ENCODE measurements at regions not wholly inside any gene's neighbourhood (a gene's known extent, or its start where the extent isn't known, plus 50 kb on each side); places are given as distances from the start of the nearest gene placed in this dataset.

- no peak for DNase-seq
These were observed 262.7 kb downstream of the CHL1 start for GRCh38 chr3:459311-459670.

- no peak for DNase-seq
These were observed 264.4 kb downstream of the CHL1 start for GRCh38 chr3:461006-461405.

DNA sequence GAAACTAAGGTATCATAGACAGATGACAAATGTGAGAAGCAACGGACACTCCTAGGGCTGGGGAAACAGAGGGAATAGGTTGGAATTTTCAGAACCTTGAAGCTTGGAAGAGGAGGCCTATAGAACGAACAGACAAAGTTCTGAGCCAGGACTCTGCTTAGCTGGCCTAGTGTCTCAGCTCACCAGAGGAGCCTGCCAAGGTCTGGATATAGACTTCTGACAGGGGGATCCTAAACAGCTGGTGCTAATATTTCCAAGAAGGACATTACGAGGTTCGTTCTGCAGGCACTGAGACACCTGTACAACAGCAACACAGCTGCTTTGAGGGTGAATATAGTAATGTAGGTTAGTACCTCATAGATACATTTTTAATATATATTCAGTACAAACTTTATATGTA, 266.3 kb downstream of the CHL1 start:
- DNase-seq: no peak

GRCh38 chr3:463252-464192, 267.0 kb downstream of the CHL1 start:
- no peak for DNase-seq

DNA sequence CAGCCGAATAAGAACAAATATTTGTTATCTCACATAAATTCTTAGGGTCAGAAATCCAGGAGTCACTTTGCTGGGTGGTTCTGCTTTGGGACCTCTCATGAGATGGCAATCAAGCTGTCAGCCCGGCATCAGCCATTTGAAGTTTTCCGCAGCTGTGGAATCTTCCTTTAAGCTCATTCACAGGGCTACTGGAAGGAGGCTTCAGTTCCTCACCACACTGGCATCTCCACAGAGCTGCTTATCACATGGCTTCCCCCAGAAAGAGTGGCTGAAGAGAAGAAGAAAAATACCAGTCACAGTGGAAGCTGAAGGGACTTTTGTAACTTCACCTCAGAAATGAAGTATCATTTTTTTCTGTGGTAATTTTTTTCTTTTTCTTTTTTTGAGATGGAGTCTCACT, 267.7 kb downstream of the CHL1 start:
- no peak for DNase-seq

DNA sequence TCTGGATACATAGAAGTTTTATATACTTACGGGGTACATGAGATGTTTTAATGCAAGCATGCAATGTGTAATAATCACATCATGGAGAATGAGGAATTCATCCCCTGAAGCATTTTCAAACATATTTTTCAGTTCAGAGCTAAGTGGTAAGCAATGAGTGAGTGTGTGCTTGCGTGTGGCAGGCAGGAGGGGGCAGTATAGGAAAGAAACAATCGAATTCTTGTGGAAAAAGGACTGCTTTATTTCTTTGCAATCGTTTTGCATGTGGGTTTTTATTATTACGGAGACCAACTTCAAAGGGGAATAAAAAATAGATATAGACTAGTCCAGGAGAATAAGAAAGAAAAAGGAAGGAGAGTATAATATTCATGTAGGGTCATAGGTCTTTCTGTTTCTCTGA, 271.6 kb downstream of the CHL1 start:
- DNase-seq: no peak

DNA sequence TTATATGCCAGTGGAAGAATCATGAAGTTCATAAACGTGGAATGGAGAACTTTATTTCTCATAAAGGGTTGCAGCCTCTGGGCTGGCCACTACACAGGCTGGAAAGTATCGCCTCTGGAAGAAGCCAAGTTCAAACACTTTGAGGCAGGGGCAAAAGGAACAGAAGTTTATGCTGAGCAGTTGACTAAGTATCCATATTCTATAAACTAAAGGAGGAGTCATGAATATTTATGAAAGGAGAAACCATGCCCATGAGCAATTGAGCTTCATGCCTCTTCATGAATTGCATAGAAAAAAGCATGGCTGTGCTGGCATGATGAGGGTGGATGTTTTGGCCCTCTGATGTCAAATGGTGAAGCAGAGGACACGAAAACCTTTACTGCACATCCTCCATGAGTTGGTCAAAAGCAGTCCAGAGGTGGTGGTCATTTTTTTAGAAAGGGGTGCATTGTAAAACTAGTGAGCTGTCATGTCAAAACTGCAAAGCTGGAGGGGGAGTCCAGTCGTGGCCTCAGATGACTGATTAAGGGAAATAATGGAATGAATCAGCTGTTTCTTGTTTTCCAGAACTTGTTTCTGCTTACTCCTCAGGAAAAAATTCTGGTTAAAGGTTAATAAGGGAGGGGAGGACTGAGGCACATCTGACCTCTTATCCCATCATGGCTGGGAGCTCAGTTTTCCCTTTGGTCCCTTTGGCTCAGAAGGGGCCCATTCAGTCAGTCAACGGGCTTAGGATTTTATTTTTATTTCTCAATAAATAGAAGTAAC, 276.7 kb downstream of the CHL1 start:
- DNase-seq: no peak

DNA sequence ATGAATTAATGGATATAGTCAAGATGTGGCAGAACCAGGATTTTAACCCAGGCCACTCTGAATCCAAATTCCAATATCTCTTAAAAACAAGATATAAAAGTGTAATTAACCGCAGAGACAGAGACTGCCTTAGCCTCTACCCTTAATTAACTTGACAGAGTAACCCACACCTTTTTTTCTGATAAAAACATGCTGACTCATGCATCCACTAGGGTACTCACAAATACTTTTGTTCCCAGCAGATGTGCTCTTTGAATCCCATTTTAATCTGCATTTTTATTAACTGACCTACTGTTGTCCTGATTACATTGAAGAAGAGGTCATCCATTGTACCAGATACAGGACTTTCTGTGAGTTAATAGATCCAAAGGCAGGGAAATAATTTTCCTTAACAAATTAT, 278.3 kb downstream of the CHL1 start:
- no peak for DNase-seq

DNA sequence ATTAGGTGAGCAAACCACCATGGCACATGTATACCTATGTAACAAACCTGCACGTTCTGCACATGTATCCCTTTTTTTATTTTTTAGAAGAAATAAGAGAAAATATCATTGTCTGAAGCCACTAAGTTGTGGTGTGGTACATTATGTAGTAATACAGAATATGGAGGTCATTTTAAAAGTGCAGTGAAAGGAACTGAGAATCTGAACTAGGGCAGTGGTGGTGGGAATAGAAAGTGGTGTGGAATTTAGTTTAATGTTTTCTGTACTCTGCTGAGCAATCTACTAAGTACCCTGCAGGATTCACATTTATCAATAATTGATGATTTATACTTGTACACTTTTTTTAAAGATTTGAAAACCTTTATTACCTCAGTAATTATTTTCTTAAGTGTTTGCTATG, 283.5 kb downstream of the CHL1 start:
- DNase-seq: no peak

DNA sequence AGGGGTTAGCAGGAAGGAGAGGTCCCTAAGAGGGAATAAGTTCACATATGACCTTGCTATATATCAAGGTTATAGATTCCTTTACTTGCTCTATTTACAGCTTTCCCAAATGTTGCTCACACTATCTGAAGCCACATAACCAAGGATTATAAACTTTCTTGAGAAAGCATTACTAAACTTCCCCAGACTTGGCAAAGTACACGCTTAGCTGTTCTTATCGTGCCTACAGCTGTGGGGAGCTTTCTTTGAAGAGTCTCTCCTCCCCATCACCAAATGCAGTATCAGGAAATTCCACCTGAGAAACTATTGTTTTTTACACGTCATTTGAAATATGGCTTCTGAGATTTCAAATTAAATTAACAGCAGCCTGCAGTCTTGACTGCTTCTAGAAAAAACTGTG, 284.5 kb downstream of the CHL1 start:
- no peak for DNase-seq

DNA sequence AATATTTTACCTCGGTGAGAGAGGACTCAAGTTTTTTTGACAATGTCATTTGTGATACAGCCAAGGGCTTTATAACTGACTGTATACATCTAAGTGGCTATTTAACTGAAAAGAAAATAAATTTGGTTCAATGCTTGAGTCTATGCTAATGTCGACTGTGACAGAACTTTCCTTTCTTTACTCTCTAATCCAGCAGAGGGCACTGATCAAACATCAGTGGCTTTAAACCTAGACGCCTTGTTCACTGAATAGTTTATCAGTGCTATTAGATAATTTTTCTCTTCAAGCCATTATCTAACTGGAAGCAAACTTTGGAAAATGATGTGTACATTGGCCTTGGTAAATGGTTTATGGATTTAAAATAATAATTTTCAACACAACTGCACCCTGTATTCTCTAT, 285.1 kb downstream of the CHL1 start:
- DNase-seq: no peak

DNA sequence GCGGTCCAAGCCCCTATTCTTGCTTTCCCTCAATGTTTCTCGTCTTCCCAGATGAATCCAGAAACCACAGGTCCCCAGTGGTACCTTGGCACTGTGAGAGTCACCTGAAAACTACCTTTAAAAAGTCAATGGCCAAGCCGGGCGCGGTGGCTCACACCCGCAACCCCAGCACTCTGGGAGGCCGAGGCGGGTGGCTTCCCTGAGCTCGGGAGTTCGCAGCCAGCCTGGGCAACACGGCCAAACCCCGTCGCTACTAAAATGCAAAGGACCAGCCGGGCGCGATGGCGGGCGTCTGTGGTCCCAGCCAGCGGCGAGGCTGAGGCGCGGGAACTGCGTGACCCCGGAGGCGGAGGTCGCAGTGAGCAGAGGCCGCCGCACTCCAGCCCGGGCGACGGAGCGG, 285.9 kb downstream of the CHL1 start:
- DNase-seq: no peak

DNA sequence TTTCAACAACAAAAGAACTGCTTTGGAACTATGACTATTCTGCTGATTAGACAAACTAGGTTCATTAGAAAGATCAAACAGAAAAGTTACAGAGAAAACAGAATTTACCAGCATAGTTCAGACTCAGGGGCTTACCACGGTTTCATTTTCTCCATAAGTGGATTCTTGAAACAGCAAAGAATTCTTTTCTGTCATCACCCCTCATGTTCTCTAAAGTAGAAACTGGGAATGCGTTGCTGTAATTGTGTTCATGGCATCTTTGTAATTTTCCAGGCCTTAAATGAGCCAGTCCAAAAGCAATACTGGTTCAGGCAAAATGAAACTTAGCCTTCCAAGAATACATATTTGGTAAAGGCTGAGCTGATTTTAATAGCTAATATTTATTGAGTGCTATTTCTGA, 287.8 kb downstream of the CHL1 start:
- DNase-seq: no peak

DNA sequence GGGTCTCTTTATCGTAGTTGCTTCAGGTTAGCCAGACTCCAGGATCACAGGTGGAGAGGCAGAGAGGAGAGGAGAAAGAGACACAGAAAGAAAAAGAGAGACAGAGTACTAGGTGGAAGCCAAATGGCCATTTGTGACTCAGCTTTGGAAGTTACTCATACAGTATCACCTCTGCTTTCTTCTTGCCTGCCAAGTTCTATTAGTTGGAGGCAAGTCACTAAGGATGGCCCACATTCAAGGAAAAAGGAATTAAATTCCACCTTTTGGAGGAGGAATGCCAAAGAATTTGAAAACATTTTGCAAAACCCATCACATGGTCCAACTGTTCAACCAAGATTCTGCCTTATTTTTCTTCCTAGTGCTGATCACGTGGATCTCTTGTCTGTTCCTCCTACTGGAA, 291.1 kb downstream of the CHL1 start:
- no peak for DNase-seq

GRCh38 chr3:492586-493316, 296.2 kb downstream of the CHL1 start:
- DNase-seq: no peak

DNA sequence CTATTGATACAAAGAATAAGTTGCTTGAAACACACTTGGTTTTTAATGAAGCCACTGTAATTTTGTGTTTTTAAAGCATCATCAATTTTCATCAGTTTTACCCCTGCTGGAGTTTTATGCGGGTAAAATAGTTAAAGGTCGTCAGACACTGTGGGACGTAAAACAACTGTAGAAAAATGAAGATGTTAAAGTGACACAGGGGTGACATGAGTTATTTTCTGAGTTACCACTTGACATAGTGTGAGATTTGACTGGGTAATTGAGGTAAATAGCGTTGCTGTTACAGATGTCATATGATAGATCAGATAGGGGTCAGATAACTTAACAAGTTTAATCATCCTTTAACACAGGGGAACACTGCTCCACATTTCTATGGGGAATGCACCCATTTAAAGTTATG, 297.6 kb downstream of the CHL1 start:
- DNase-seq: no peak

DNA sequence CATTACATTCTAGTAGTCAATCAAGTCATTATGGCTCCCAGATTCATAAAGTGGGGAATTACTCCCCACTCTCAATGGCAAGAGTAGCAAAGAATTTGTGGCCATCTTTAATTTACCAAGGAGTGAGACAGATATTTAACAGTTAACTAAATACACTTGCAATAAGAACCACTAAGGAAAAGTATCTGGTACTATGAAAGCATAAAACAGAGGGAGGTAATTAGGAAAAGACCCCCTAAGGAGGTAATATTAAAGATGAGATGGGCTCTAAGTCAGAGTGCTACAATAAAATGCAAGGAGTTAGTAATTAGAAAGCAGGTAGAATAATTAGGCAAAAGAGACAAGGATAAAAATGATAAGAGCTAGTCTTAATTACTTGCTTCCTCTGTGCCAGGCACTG, 301.9 kb downstream of the CHL1 start:
- no peak for DNase-seq

DNA sequence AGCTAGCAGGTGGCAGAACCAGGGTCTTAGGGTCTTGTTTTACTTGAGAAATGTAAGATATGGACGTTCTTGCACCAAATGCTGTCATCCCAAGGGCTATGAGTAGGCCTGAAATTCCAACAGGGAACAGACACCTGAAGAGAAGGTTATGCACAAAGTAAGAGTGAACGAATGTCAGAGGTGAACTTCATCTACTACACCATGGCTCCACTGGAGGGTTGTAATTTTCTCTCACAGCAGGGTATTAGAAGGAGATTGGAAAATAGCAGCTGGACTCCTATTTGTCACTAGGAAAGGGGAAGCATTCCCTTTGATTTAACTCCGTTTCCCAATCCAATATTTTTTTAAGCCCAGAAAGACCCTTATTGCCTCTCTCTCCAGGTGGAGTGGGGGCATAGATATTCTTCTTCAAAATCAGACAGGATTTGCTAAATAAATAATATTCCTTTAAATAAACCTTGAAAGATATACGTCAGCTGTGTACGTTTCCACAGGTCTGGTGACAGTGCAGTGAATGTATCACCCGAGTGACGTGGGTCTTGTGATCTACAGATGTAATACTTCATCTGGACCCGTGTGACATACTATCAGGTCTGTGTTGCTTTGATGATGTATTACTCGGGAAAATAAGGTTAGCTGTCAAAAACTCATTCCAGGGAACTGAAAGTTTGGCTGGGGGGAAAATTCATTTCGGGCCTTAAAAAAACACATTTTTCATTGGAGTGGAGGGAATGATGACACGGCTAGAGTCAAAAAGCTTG, 302.6 kb downstream of the CHL1 start:
- DNase-seq: no peak

GRCh38 chr3:502486-502885, 305.9 kb downstream of the CHL1 start:
- no peak for DNase-seq

- DNase-seq: no peak
These were observed 316.7 kb downstream of the CHL1 start for GRCh38 chr3:513301-513700.

- DNase-seq: no peak
These were observed 317.6 kb downstream of the CHL1 start for GRCh38 chr3:514192-514591.

DNA sequence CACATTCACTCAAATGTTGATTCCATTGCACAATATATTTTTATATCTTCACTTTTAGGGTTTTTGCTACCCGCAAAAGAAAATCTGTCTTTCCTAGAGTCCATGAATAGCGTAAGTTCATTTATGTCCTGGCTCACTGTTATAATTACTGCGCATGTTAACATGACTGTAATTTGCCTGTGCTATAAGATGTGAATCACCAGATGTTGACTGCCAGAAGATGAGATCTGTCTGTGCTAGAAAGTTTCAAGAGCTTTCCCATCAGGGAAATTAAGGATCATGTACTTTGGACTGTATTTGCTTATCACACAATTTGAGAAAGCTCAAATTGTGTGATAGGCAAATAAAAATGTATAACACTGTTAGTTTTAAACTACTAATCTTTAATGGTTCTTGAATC, 322.5 kb downstream of the CHL1 start:
- no peak for DNase-seq

DNA sequence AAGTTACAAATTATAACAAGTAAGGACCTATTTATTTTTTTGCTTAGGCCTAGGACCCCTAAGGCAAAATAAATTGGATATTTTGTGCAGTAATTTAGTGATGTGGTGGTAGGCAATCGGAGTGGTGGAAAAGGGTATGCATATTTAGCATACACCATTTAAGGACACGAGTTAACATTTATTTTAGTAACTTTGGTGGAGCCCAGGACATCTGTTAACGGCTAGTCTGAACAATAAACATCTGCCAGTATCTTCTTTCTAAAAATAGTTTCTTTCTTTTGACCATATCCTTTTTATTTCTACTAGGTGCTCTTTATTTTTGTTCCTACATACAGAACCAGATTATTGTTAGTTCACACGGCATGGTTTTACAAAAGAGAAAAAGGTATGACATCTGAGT, 326.3 kb downstream of the CHL1 start:
- DNase-seq: no peak
